HG03432 (cell line): ENCODE measurements at regions not wholly inside any gene's neighbourhood (a gene's known extent, or its start where the extent isn't known, plus 50 kb on each side); places are given as distances from the start of the nearest gene placed in this dataset.
"Not testable (repeated sequence)": the region's sequence is repeated elsewhere in the genome, so short reads cannot be mapped to it uniquely, and the experiment has no call there.

Experiments used
- ATAC-seq: cut with Tn5 transposase; IDR thresholded peaks from one replicate; pipeline ENCODE4 v1.9.1; 2021; ENCODE audit warnings: mild to moderate bottlenecking, moderate library complexity; ENCODE audit not compliant: unreplicated experiment

GRCh38 chr2:237000481-237000880 lies 85.2 kb upstream of the COPS8 start:
- ATAC-seq: no peak

GRCh38 chr2:237005341-237005740 lies 80.3 kb upstream of the COPS8 start:
- ATAC-seq: not testable (repeated sequence)

- ATAC-seq: no peak
Measured at GRCh38 chr2:237011206-237011795, 74.4 kb upstream of the COPS8 start.

GRCh38 chr2:237012004-237012403 lies 73.7 kb upstream of the COPS8 start:
- ATAC-seq: no peak

- no peak for ATAC-seq
Measured at GRCh38 chr2:237012577-237013267, 73.0 kb upstream of the COPS8 start.

- ATAC-seq: no peak
Measured at GRCh38 chr2:237016121-237016915, 69.4 kb upstream of the COPS8 start.

GRCh38 chr2:237020090-237020489 lies 65.6 kb upstream of the COPS8 start:
- ATAC-seq: no peak

- ATAC-seq: no peak
Measured at GRCh38 chr2:237022533-237022932, 63.2 kb upstream of the COPS8 start.

- ATAC-seq: no peak
Measured at GRCh38 chr2:237024255-237024654, 61.4 kb upstream of the COPS8 start.

- no peak for ATAC-seq
Measured at GRCh38 chr2:237025090-237025865, 60.4 kb upstream of the COPS8 start.

- no peak for ATAC-seq
Measured at GRCh38 chr2:237026981-237027711, 58.5 kb upstream of the COPS8 start.

GRCh38 chr2:237027712-237028029 lies 58.0 kb upstream of the COPS8 start:
- no peak for ATAC-seq

- ATAC-seq: no peak
Measured at GRCh38 chr2:237030382-237030781, 55.3 kb upstream of the COPS8 start.

- no peak for ATAC-seq
Measured at GRCh38 chr2:237033536-237034060, 52.1 kb upstream of the COPS8 start.

- no peak for ATAC-seq
Measured at GRCh38 chr2:237035781-237036475, 49.8 kb upstream of the COPS8 start.
